ENCODE measurements at regions not wholly inside any gene's neighbourhood (a gene's known extent, or its start where the extent isn't known, plus 50 kb on each side); places are given as distances from the start of the nearest gene placed in this dataset.

DNA sequence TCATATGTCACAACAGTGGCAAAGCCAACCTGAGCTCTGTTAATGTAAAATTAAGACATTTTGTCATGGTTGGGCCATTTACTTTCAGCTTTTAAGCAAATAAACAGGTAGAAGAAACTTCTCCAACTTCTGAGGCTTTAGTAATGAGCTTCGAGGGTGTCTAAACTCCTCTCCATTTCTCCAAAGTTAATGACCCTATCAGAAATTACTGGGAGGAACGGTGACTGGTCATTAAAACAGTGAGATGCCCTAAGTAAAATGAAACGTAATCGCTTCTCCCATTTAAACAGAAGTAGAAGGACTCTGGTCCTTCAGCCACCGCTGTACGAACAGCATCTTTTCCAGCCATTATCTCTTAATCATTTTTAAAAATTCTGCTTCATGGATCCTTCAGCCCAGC is 986.9 kb upstream of the MANEA start:
- TF ChIP-seq MAZ (IDR thresholded peaks at IDR 0.05; ENCODE audit: borderline replicate concordance, low read depth, low read length) (no peak), MAZ (CRISPR knock-in tag; IDR thresholded peaks at IDR 0.05; ENCODE audit: low read depth) (no peak), ZFP36 (IDR thresholded peaks at IDR 0.05; ENCODE audit: borderline replicate concordance, low read depth, low read length, partially characterized antibody) (no peak)
- TF ChIP-seq, protein P1, sequence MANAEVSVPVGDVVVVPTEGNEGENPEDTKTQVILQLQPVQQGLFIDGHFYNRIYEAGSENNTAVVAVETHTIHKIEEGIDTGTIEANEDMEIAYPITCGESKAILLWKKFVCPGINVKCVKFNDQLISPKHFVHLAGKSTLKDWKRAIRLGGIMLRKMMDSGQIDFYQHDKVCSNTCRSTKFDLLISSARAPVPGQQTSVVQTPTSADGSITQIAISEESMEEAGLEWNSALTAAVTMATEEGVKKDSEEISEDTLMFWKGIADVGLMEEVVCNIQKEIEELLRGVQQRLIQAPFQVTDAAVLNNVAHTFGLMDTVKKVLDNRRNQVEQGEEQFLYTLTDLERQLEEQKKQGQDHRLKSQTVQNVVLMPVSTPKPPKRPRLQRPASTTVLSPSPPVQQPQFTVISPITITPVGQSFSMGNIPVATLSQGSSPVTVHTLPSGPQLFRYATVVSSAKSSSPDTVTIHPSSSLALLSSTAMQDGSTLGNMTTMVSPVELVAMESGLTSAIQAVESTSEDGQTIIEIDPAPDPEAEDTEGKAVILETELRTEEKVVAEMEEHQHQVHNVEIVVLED (CRISPR knock-in tag; IDR thresholded peaks at IDR 0.05; ENCODE audit: borderline replicate concordance), result no peak
- TF ChIP-seq, protein P2, sequence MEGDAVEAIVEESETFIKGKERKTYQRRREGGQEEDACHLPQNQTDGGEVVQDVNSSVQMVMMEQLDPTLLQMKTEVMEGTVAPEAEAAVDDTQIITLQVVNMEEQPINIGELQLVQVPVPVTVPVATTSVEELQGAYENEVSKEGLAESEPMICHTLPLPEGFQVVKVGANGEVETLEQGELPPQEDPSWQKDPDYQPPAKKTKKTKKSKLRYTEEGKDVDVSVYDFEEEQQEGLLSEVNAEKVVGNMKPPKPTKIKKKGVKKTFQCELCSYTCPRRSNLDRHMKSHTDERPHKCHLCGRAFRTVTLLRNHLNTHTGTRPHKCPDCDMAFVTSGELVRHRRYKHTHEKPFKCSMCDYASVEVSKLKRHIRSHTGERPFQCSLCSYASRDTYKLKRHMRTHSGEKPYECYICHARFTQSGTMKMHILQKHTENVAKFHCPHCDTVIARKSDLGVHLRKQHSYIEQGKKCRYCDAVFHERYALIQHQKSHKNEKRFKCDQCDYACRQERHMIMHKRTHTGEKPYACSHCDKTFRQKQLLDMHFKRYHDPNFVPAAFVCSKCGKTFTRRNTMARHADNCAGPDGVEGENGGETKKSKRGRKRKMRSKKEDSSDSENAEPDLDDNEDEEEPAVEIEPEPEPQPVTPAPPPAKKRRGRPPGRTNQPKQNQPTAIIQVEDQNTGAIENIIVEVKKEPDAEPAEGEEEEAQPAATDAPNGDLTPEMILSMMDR (CRISPR knock-in tag; IDR thresholded peaks at IDR 0.05), result no peak

Data from HepG2 (cell line).